SIG-M5 treated with dmso at 0.1 percent for 504 hours (cell line): ENCODE measurements at regions not wholly inside any gene's neighbourhood (a gene's known extent, or its start where the extent isn't known, plus 50 kb on each side); places are given as distances from the start of the nearest gene placed in this dataset.
"Not testable (repeated sequence)": the region's sequence is repeated elsewhere in the genome, so short reads cannot be mapped to it uniquely, and the experiment has no call there.

Experiments used
- DNase-seq: peaks from one replicate; lab custom pipeline; 2025; ENCODE audit not compliant: unreplicated experiment; lab: John Stamatoyannopoulos, UW

DNA sequence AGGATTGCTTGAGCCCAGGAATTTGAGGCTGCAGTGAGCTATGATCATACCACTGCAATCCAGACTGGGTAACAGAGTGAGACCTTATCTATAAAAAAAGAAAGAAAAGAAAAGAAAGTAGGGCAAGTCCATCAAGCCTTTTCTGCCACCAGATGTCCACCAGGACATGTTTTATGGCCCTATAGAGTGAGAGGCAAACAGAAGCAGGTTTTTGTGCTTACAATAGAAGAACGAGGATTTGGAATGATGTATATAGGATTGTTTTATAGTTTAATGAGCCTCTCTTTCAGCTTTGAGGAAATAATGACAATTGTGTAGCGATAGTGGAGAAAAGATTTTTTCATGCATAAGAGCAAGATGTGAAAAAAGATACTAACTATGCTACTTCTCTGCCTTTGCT is 480.5 kb downstream of the KLF12 start:
- DNase-seq = no peak

DNA sequence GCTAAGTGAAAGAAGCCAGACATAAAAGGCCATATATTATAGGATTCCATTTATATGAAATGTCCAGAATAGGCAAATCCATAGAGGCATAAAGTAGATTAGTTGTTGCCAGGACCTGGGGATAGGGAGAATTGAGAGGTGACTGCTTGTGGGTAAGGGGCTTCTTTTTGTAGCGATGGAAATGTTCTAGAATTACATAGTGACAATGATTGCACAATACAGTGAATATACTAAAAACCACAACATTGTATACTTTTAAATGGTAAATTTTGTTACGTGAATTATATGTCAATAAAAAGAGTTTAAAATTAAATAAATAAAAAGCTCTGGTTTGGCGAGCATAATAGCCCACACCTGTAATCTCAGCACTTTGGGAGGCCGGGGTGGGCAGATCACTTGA is 486.8 kb downstream of the KLF12 start:
- DNase-seq = no peak

DNA sequence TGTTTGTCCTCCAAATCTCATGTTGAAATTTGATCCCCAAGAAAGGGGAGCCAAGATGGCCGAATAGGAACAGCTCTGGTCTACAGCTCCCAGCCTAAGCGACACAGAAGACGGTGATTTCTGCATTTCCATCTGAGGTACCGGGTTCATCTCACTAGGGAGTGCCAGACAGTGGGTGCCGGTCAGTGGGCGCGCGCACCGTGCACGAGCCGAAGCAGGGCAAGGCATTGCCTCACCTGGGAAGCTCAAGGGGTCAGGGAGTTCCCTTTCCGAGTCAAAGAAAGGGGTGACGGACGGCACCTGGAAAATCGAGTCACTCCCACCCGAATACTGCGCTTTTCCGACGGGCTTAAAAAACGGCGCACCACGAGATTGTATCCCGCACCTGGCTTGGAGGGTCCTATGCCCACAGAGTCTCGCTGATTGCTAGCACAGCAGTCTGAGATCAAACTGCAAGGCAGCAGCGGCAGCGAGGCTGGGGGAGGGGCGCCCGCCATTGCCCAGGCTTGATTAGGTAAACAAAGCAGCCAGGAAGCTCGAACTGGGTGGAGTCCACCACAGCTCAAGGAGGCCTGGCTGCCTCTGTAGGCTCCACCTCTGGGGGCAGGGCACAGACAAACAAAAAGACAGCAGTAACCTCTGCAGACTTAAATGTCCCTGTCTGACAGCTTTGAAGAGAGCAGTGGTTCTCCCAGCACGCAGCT is 493.6 kb downstream of the KLF12 start:
- DNase-seq = not testable (repeated sequence)

DNA sequence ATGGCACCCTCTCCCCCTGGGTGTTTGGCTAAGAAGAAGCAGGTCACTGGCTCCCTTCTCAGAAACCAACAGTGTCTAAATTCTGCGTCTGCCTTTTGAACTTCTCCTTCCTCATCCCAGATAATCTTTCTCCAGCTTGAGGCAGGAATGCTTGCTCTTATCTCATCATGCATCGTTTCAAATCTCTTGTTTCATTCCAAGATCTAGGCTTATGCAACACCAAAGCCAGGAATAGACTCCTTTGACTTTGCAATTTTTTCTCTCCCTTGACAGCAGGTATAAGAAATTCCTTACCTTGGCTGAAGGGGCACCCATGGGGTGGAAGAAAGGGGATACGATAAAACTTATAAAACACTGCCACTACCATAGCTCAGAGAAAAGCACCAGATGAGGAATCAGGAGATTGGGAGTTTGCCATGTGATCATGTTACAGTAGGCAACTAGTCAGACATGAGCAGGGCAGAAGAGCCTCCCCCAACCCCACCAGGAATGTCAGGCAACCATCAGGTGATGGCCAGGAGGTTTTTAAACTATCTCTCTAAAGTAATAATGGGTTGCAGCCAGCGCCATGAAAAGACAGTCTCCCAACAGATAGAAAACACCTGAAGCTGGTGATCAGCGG is 498.9 kb downstream of the KLF12 start:
- DNase-seq = no peak

DNA sequence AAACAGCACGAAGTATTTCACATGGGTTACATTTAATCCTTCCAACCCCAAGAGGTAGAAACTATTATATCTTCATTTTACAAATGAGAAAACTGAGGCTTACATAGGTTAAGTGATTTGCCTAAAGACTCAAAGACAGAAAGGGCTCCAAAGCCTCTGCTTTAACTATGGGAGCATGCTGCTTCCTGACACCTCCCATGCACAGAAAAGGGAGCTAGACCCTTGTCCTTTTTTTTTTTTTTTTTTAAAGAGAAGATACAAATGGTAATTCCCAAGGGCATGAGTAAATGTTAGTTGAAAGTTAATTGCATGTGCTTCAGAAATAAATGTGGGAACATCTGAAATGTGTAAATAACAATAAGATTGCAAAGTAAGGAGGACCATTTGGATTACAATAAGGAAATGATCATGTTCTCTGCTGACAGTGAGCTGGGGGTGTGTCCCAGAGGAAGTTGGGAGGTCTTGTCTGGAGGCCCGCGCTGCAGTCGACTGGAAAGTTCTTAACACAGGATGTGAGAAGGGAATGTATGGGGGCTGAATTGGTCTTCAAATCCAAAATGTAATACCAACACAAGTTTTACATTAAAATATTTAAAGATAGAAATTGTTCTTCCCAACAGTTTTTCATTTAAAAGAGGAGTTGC is 500.3 kb downstream of the KLF12 start:
- no peak for DNase-seq

DNA sequence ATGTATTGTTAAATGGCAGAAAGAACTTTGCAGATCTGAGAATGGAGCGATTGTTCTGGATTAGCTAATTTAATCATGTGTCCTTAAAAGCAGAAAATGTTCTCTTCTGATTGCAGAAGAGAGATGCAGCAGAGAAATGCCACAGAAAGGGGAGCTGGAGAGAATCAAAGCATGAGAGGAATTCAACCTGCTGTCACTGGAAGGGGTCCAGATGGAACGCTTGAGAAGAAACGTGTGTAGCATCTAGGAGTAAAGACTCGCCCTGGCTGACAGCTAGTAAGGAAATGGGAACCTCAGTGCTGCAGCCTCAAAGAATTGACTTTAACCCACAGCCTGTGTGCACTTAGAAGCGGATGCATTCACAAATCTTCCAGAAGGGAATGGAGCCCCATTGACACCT is 502.8 kb downstream of the KLF12 start:
- DNase-seq = no peak

DNA sequence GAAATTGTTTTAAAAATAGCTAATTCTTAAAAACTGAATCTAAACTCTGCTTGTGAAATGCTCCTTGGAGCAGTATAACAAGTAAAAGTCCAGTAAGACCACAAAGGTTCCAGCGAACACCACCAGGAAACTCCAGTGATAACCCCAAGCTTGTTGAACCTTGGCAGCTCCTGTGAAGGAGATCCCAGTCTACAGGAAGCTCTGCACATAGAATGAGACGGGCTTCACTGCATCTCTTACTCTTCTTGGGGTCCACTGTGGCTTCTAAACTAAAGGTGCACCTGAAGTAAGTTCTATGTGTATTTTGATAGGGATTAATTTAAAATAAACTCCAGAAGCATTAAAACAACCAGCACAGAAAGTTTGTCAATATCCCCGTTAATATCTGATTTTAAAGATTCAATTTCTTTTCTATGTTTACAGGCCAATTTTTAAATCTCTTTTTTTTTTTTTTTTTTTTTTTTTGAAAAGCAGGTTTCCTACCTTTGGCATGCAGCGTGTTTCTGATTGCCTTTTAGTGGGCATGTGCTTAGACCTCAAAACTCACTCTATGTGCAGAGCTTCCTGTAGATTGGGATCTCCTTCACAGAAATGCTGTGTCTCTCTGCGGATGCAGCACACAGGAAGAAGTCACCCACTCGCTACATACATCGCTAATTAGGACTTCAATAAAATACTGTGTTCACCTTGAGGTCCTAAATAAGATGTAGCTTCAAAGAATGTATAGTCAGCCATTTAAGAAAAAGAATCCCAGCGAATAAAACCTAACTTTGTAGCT is 508.5 kb downstream of the KLF12 start:
- DNase-seq = no peak

DNA sequence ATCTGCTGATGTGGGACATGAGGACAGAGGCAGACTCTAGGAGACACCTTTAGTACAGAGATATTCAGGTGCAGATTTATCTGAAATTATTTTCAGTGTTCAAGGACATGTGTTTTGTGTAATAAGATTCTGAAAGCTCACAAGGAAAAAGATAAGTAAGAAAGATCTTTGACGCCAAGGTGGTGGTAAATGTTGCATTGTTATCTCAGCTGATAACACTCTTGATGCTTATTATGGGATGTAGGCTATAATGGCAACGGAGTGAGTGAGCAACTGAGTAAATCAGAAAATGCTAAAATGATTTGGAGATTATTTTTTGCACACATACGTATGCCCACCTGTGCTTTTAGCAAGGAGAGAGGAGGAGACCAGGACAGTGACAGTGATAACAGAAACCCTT is 510.9 kb downstream of the KLF12 start:
- no peak for DNase-seq

DNA sequence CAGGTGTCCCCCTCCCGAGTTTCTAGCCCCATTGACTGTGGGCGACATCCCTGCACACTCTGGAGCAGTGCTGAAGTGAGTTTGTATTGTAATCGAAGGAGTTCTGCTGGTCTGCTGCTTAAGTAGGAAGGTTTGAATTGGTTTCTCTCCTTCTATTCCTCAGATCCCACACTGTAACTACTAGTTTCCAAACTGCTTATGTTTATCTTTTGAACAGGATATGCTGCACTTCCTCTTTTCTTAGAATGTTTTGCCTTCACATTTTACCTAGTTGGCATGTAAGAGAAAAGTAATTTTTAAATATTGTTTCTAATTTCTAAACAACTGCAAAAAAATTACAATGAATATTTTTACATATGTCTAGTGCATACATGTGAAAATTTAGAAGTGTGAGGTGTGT is 511.8 kb downstream of the KLF12 start:
- no peak for DNase-seq

DNA sequence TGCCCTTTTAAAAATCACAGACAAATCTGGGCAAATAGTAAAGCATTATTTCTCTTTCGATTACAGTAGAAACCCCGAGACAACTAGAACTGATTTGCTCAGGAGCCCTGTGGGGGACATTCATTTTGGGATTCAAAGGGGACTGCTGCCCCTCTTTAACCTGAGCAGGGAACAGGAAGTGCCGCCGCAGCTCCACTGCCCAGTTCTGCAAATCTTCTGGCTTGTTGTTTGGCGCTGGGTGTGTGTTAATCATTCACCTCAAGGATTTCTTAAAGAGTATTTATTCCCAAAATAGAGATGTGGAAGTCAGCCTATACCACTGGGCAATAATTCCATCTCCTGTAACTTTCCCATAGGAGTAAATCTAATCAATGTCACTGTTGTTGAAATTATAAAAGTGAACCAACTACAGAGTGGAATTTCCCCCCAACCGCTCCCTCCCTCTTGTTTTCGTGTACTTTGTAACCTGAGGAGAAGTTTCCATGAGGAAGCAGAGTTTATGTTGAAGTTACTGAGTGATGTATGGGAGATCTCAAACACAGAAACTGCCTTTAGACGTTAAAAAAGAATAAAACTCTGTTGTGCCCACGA is 515.8 kb downstream of the KLF12 start:
- DNase-seq = no peak

DNA sequence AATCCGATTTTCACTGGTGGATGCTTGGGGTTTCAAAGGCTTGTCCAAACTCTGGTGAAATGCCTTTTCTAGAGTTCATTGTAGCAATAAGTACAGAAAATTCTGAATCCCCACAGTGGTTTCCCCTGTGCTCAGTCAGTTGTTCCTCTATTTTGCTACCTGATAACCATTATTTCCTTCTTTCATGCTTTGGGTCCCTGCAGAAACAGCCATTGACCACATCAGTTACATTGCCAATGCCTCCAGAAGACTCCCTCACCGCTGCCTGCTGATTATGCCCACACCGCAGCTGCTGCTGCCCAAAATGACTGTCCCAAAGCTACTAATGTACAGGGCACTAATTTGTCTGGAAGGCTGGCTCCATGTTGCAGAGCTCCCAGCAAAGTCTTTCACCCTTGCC is 517.3 kb downstream of the KLF12 start:
- DNase-seq = no peak

DNA sequence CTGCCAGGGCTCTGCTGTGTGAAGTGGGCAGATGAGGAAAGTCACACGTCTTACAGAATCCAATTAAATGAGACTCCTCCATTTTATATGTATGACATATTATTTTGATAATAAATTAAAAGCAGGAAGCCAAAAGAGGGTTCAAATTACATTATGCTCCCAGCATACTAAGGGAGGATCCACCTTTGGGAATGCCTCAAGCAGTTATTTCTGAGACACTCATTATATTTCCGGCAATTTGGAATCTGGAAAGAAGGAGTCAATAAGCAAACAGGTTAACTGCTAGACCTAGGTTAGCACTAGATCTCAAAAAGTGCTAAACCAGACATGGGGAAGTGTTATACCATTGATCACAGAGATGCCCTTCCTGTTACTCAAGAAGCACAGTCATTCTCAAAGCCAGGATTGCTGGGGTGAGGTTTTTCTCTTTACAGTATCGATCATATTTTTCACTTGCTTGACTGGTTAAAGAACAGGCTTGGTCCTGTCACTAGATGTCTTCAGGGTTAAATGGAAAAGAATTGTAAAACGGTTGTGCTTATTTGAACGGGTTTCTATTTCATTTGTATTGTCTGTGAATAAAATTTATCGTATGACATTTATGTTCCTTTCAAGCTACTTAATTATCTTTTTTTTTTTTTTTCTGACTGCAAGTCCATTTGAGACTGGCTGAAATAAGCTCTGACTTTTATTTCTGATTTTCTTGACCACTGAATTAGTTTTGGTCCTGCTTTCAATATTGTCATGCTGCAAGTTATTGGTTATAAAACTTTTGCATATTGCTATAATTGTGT is 523.2 kb downstream of the KLF12 start:
- no peak for DNase-seq

DNA sequence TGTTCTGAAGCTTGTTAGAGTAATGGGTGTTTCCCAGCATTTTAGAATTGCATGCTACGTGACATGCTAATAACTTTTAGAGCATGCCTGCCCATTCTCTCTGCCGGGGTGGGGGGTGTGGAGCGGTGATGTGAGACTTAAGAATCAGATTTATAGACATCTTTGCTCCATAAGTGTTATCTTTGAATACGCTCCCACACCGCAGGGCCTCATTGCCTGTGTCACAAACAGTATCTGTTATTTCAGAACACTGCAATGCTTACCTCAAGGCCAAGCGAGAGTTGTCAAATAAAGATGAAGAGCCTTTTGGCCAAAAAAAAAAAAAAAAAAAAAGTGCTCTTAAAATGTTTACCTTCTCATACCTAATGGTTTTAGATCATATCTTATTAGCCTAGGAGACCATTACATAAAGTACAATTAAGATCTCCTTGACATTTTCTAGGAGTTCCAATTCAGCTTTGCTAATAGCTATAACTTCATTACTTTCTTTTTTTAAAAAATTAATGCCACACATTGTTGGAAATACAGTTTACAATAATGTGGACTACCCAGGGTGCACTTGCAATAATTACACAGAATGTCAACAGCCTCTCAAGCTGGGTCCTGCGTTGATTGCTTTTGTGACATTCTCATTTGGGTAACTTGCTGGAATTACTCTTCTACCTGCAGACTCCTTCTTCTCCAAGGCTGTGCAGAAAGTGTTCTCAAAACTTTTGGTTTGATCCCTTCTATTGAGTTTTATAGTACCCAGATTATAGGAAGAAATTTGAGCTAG is 525.3 kb downstream of the KLF12 start:
- no peak for DNase-seq

DNA sequence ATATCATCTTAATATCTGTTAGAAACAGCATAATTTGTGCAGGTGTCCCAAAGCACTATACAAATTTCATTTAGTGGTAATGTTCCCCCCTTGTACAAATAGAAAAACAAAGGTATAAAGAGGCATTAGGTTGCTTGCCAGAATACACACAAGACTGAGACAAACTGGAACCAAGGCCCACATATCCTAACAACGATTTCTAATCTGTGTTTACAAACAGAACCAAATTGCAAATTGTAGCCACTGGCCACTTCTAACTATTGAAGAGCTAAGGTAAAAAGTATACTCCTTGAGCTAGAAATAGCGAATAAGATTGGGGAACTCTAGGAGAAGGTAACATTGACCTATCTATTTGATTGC is 526.1 kb downstream of the KLF12 start:
- no peak for DNase-seq

DNA sequence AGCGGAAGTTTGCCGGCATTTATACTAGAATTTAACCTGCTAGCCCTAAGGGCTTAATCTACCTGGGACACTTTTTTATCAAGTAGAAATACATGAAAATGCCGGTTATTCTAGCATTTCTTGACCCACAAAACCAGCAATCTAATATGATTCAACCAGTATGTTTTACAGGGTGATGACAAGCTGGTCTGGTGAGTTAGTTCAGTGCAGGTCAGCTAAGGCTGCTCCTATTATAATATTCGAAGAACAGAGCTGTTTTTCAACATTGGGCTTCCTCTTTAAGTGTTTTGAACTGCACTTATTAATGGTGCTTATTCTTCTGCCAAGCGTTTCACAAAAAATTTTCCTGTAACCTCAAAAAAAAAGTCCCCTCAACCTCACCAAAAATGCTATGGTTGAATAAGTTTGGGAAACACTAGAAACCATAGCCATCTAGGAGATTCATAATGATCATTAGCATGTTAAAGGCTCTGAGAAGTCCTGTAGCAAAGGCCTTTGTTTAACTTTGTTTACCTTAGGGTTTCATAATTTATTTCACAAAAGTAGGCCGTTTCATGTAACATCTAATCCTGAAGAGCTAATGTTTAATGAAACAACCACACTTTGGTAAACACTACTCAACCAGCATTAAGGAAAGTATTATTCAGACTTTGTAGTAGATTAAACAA is 526.6 kb downstream of the KLF12 start:
- no peak for DNase-seq

DNA sequence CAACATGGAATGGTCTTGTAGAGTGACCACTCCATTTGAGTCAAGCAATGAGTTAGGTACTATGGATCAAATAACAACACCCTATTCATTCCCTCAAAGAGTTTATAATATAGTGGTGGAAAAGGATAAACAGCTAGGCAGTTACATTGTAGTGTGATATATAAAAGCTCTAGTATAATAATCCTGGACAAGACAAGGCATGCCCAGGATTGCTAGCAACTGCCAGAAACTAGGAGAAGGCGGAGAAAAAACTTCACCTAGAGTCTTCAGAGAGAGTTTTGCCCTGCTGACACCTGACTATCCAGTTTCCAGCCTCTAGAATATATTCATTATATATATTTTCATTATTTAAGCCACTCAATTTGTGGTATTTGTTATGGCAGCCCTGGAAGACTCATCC is 530.6 kb downstream of the KLF12 start:
- DNase-seq = no peak

DNA sequence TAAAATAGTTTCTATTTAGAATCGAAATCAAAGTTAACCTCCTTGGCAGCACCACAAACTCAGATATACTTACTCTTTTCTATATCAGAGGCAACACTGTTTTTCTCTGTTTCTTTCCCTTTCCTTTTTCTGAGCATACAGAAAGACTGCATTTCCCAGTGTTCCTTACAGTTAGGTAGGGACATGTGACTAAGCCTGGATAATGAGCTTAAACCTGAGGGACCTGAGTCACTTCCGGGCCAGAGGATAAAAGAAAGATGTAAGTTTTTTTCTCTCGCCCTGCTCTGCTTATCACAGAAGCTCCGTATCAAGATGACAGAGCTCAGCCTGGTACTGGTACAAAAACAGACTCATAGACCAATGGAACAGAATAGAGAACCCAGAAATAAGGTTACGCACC is 531.9 kb downstream of the KLF12 start:
- DNase-seq = no peak

DNA sequence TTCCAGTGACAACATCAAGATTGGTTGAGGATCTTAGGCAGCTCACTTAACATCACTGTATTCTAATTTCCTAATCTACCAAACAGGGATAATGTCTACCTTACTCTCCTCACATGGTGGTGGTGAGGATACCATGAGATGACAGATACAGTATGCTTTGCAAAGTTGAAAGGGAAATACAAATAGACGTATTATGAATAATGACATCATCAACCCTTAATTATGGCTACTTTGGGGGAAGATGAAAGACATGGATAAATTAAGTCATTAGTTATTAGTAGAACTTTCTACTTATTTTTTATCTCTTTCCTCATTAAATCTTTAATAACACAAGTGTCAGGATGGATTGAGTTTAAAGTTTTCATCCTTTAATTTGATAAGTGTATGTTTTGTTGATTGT is 532.5 kb downstream of the KLF12 start:
- DNase-seq = no peak
